ENCODE measurements at regions not wholly inside any gene's neighbourhood (a gene's known extent, or its start where the extent isn't known, plus 50 kb on each side); places are given as distances from the start of the nearest gene placed in this dataset.
"Not testable (repeated sequence)": the region's sequence is repeated elsewhere in the genome, so short reads cannot be mapped to it uniquely, and the experiment has no call there.

DNA sequence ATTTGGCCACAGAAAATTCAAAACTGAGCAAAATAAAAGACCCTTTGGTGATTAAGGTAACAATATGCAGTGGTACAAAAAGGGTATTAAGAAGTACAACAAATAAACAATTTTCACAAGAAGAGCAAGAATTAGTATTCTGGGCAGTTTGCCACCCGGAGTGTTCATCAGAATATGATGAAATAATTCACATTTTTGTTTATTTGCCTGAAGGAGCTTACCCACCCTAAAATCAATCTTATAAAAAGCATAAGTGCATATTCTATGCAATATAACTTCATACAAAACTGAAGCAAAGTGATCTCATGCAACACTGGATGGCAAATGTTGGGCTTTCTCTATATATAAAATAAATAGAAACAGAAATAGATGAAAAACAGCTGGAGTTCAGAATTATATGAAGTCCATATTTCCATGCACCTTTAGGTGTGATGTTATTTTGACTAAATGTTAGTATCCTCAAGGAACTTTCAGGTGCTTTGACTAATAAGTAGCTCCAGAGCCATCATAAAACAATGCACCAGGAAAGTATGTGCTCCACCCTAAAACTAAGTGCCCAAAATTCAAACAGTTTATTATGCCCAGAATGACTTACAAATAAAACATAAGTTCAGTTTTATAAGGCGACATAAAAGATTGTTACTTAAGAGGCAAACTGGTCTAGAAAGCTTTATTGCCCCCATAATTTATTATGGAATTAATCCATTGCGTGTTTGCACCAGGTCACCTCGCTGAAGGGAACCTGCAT is 474.3 kb downstream of the SEMA3D start:
- no peak overlapping the region for H3K4me2 ChIP-seq (ENCODE audit: low read length)
- H3K27ac ChIP-seq: no peak overlapping the region
- H2AFZ ChIP-seq: no peak overlapping the region
- H3K9me3 ChIP-seq (ENCODE audit: control insufficient read depth, low read length): no peaks in the 10 kb centered on the region
- no peaks in the 10 kb centered on the region for H3K79me2 ChIP-seq
- no peaks in the 10 kb centered on the region for H3K4me1 ChIP-seq
- H3K27me3 ChIP-seq (ENCODE audit: control insufficient read depth, insufficient read depth, low read length): no peaks in the 10 kb centered on the region
- TF ChIP-seq, protein P1, sequence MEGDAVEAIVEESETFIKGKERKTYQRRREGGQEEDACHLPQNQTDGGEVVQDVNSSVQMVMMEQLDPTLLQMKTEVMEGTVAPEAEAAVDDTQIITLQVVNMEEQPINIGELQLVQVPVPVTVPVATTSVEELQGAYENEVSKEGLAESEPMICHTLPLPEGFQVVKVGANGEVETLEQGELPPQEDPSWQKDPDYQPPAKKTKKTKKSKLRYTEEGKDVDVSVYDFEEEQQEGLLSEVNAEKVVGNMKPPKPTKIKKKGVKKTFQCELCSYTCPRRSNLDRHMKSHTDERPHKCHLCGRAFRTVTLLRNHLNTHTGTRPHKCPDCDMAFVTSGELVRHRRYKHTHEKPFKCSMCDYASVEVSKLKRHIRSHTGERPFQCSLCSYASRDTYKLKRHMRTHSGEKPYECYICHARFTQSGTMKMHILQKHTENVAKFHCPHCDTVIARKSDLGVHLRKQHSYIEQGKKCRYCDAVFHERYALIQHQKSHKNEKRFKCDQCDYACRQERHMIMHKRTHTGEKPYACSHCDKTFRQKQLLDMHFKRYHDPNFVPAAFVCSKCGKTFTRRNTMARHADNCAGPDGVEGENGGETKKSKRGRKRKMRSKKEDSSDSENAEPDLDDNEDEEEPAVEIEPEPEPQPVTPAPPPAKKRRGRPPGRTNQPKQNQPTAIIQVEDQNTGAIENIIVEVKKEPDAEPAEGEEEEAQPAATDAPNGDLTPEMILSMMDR (IDR thresholded peaks at IDR 0.05): no peak
- no peak overlapping the region for H3K9ac ChIP-seq
- no peaks in the 10 kb centered on the region for H3K36me3 ChIP-seq (ENCODE audit: control insufficient read depth, insufficient read depth, low read length)
- no peak overlapping the region for H3K4me3 ChIP-seq (ENCODE audit: low read depth, low read length)

DNA sequence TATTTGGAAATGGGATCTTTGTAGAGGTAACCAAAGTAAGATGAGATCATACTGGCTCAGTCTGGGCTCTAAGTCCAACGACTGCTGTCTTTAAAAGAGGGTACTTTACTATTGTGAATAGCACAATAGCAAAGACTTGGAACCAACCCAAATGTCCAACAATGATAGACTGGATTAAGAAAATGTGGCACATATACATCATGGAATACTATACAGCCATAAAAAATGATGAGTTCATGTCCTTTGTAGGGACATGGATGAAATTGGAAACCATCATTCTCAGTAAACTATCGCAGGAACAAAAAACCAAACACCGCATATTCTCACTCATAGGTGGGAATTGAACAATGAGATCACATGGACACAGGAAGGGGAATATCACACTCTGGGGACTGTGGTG is 476.3 kb downstream of the SEMA3D start:
- H3K9ac ChIP-seq; H3K4me3 ChIP-seq (ENCODE audit: low read depth, low read length); H3K27ac ChIP-seq; H3K79me2 ChIP-seq; H3K9me3 ChIP-seq (ENCODE audit: control insufficient read depth, low read length); H3K27me3 ChIP-seq (ENCODE audit: control insufficient read depth, insufficient read depth, low read length); H3K4me1 ChIP-seq; H2AFZ ChIP-seq; H3K4me2 ChIP-seq (ENCODE audit: low read length); H3K36me3 ChIP-seq (ENCODE audit: control insufficient read depth, insufficient read depth, low read length): not testable (repeated sequence)

DNA sequence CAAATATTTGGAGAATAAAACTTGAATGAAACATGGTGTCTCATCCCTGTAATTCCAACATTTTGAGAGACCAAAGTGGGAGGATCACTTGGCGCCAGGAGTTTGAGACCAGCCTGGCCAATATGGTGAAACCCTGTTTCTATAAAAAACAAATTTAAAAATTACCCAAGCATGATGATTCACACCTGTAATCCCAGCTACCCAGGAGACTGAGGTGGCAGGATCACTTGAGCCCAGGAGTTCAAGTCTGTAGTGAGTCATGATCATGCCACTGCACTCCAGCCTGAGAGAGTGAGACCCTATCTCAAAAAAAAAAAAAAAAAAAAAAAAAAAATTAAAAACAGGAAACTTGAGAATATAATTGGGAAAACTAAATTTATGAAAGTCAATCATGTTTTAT is 481.1 kb downstream of the SEMA3D start:
- TF ChIP-seq, protein P1 (IDR thresholded peaks at IDR 0.05): no peak
- Histone ChIP-seq H3K9me3 (ENCODE audit: control insufficient read depth, low read length) (no peaks in the 10 kb centered on the region), H3K4me2 (ENCODE audit: low read length) (no peak overlapping the region), H3K4me3 (ENCODE audit: low read depth, low read length) (no peak overlapping the region), H3K27ac (no peak overlapping the region), H3K79me2 (no peaks in the 10 kb centered on the region), H3K9ac (no peak overlapping the region), H3K36me3 (ENCODE audit: control insufficient read depth, insufficient read depth, low read length) (no peaks in the 10 kb centered on the region), H3K4me1 (no peaks in the 10 kb centered on the region), H2AFZ (no peak overlapping the region), H3K27me3 (ENCODE audit: control insufficient read depth, insufficient read depth, low read length) (no peaks in the 10 kb centered on the region)

DNA sequence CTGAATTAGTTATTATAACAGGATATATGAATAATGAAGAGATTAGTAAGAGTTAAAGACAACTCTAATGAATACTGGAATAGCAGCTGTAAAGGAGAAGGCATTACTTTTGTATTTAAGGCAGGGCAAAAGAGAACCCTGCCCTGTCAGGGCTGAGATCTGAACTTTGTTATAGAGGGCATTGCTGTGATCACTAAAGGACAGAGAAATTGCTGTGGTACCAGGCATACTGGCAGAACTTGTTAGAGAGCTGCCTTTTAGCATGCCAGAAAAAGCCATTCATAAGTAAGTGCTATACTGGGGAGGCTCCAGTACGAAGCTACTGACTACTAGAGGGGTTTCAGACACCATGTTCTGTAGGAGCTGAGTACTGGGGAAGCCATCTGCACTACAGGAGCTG is 481.8 kb downstream of the SEMA3D start:
- Histone ChIP-seq H3K36me3 (ENCODE audit: control insufficient read depth, insufficient read depth, low read length) (no peaks in the 10 kb centered on the region), H2AFZ (no peak overlapping the region), H3K4me1 (no peaks in the 10 kb centered on the region), H3K27me3 (ENCODE audit: control insufficient read depth, insufficient read depth, low read length) (no peaks in the 10 kb centered on the region), H3K9me3 (ENCODE audit: control insufficient read depth, low read length) (no peaks in the 10 kb centered on the region), H3K4me2 (ENCODE audit: low read length) (no peak overlapping the region), H3K9ac (no peak overlapping the region), H3K4me3 (ENCODE audit: low read depth, low read length) (no peak overlapping the region), H3K79me2 (no peaks in the 10 kb centered on the region), H3K27ac (no peak overlapping the region)
- TF ChIP-seq, protein P1 (IDR thresholded peaks at IDR 0.05): no peak

DNA sequence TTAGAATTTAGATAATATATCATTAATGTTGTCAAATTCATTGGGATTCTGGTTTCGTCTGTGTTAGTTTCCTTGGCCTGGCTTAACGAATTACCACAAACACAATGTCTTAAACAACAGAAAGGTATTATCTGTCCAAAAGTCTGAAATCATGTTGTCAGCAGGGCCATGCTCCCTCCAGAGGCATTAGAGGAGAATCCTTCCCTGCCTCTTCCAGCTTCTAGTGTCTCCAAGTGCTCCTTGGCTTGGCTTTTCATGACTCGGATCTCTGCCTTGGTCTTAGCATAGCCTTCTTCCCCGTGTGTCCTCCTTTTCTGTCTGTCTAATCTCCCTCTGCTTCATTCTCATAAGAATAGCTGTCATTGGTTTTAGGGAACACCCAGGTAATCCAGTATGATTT is 482.5 kb downstream of the SEMA3D start:
- Histone ChIP-seq H3K9me3 (ENCODE audit: control insufficient read depth, low read length) (no peaks in the 10 kb centered on the region), H3K27me3 (ENCODE audit: control insufficient read depth, insufficient read depth, low read length) (no peaks in the 10 kb centered on the region), H3K27ac (no peak overlapping the region), H3K36me3 (ENCODE audit: control insufficient read depth, insufficient read depth, low read length) (no peaks in the 10 kb centered on the region), H3K79me2 (no peaks in the 10 kb centered on the region), H3K4me2 (ENCODE audit: low read length) (no peak overlapping the region), H3K4me1 (no peaks in the 10 kb centered on the region), H3K9ac (no peak overlapping the region), H2AFZ (no peak overlapping the region), H3K4me3 (ENCODE audit: low read depth, low read length) (no peak overlapping the region)
- TF ChIP-seq, protein P1 (IDR thresholded peaks at IDR 0.05): no peak

All from parathyroid adenoma (tissue), 2 donors.